OCI-LY1 (cell line): ENCODE measurements at regions not wholly inside any gene's neighbourhood (a gene's known extent, or its start where the extent isn't known, plus 50 kb on each side); places are given as distances from the start of the nearest gene placed in this dataset.

Experiments
- CTCF ChIP-seq: fragments of 200-600 bp; sonication (generic), shearing (Covaris generic); IDR thresholded peaks from 2 replicates; pipeline ENCODE4 v1.5.1; 2017; ENCODE audit warnings: mild to moderate bottlenecking, antibody characterized with exemption, low read length, moderate library complexity, mixed read lengths
- EZH2 ChIP-seq: fragments of 200-600 bp; sonication (generic), shearing (Covaris generic); IDR thresholded peaks from 2 replicates; pipeline ENCODE4 v1.8.0; 2017; ENCODE audit warnings: borderline replicate concordance, mixed run types, mild to moderate bottlenecking, antibody characterized with exemption, low read length, moderate library complexity, mixed read lengths

DNA sequence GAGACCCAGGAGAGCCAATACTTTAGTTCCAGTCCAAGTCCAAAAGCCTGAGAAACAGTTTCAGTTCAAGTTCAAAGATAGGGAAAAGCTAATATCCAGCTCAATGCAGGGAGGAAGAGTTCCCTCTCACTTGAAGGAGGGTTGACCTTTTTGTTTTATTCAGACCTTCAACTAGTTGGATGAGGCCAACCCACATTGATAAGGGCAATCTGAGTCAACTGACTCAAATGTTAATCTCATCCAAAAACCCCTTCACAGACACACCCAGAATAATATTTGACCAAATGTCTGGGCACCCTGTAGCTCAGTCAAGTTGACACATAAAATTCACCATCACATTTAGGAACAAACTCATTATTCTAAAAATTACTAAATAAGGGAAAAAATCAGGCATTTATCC is 246.8 kb downstream of the METTL4 start:
- TF ChIP-seq EZH2 (no peak), CTCF (no peak)
